H9 (cell line): ENCODE measurements at regions not wholly inside any gene's neighbourhood (a gene's known extent, or its start where the extent isn't known, plus 50 kb on each side); places are given as distances from the start of the nearest gene placed in this dataset.

Experiments used
- DNase-seq: peaks from one replicate; pipeline ENCODE4 v3.0.0-alpha.2; 2017
- H2AFZ ChIP-seq: one replicate; pipeline ENCODE4 v1.6.1; 2013; ENCODE audit warnings: mild to moderate bottlenecking, low read length, control low read depth, moderate library complexity
- H2AK5ac ChIP-seq: 2 replicates; pipeline ENCODE4 v1.6.1; 2013; ENCODE audit warnings: low read length, control low read depth, mixed read lengths; ENCODE audit not compliant: insufficient read length
- H2BK120ac ChIP-seq: one replicate; pipeline ENCODE4 v1.6.1; 2013; ENCODE audit warnings: low read depth, mild to moderate bottlenecking, low read length, control low read depth, inconsistent platforms; ENCODE audit not compliant: poor library complexity, severe bottlenecking
- H2BK12ac ChIP-seq: 2 replicates; pipeline ENCODE4 v1.6.1; 2013; ENCODE audit warnings: low read length, control low read depth, mixed read lengths, low read depth; ENCODE audit not compliant: insufficient read length
- H2BK15ac ChIP-seq: 2 replicates; pipeline ENCODE4 v1.6.1; 2013; ENCODE audit warnings: low read depth, low read length, control low read depth
- H2BK20ac ChIP-seq: one replicate; pipeline ENCODE4 v1.6.1; 2013; ENCODE audit warnings: low read depth, mild to moderate bottlenecking, low read length, control low read depth, inconsistent platforms; ENCODE audit not compliant: poor library complexity, severe bottlenecking
- H2BK5ac ChIP-seq: 2 replicates; pipeline ENCODE4 v1.6.1; 2013; ENCODE audit warnings: low read length, control low read depth, mixed read lengths; ENCODE audit not compliant: insufficient read length
- H3K14ac ChIP-seq: 2 replicates; pipeline ENCODE4 v1.6.1; 2013; ENCODE audit warnings: low read length, control low read depth; ENCODE audit not compliant: insufficient read depth
- H3K18ac ChIP-seq: 2 replicates; pipeline ENCODE4 v1.6.1; 2013; ENCODE audit warnings: low read depth, mild to moderate bottlenecking, mixed read lengths, low read length, control low read depth; ENCODE audit not compliant: insufficient read length
- H3K23ac ChIP-seq: 2 replicates; pipeline ENCODE4 v1.6.1; 2013; ENCODE audit warnings: low read length, control low read depth, mixed read lengths, low read depth; ENCODE audit not compliant: insufficient read length
- H3K23me2 ChIP-seq: 2 replicates; pipeline ENCODE4 v1.6.1; 2013; ENCODE audit warnings: low read depth, mild to moderate bottlenecking, mixed read lengths, low read length, control low read depth; ENCODE audit not compliant: insufficient read length, poor library complexity, severe bottlenecking
- H3K27ac ChIP-seq: 2 replicates; pipeline ENCODE4 v1.5.1; 2013; ENCODE audit warnings: low read length, control low read depth, mixed read lengths, low read depth; ENCODE audit not compliant: insufficient read length
- H3K27me3 ChIP-seq: 2 replicates; pipeline ENCODE4 v1.6.1; 2013; ENCODE audit warnings: low read length, control low read depth, inconsistent platforms; ENCODE audit not compliant: insufficient read depth
- H3K4ac ChIP-seq: 2 replicates; pipeline ENCODE4 v1.6.1; 2013; ENCODE audit warnings: low read depth, mild to moderate bottlenecking, control low read depth, inconsistent platforms, low read length, moderate library complexity
- H3K4me1 ChIP-seq: 2 replicates; pipeline ENCODE4 v1.6.1; 2013; ENCODE audit warnings: low read length, control low read depth, inconsistent platforms; ENCODE audit not compliant: insufficient read depth
- H3K4me2 ChIP-seq: 2 replicates; pipeline ENCODE4 v1.6.1; 2013; ENCODE audit warnings: low read length, control low read depth, mixed read lengths; ENCODE audit not compliant: insufficient read length, insufficient read depth
- H3K56ac ChIP-seq: 2 replicates; pipeline ENCODE4 v1.6.1; 2013; ENCODE audit warnings: low read depth, mild to moderate bottlenecking, mixed read lengths, low read length, control low read depth; ENCODE audit not compliant: insufficient read length
- H3K79me1 ChIP-seq: 2 replicates; pipeline ENCODE4 v1.6.1; 2013; ENCODE audit warnings: low read depth, mild to moderate bottlenecking, moderate library complexity, low read length, control low read depth, inconsistent platforms; ENCODE audit not compliant: insufficient read depth, poor library complexity, severe bottlenecking
- H3K79me2 ChIP-seq: 2 replicates; pipeline ENCODE4 v1.6.1; 2013; ENCODE audit warnings: low read length, control low read depth, inconsistent platforms; ENCODE audit not compliant: insufficient read depth
- H3K9ac ChIP-seq: 2 replicates; pipeline ENCODE4 v1.6.1; 2013; ENCODE audit warnings: low read length, control low read depth, mixed read lengths; ENCODE audit not compliant: insufficient read length; ENCODE audit errors: extremely low read depth
- H3K9me3 ChIP-seq: one replicate; pipeline ENCODE4 v1.6.1; 2013; ENCODE audit warnings: low read depth, low read length, inconsistent platforms; ENCODE audit not compliant: control insufficient read depth
- H3T11ph ChIP-seq: one replicate; pipeline ENCODE4 v1.6.1; 2013; ENCODE audit warnings: mild to moderate bottlenecking, low read length, control low read depth, inconsistent platforms
- H4K20me1 ChIP-seq: one replicate; pipeline ENCODE4 v1.6.1; 2013; ENCODE audit not compliant: control insufficient read depth, insufficient read length, insufficient read depth
- H4K5ac ChIP-seq: 2 replicates; pipeline ENCODE4 v1.6.1; 2013; ENCODE audit warnings: low read depth, mild to moderate bottlenecking, mixed read lengths, low read length, control low read depth; ENCODE audit not compliant: insufficient read length
- H4K8ac ChIP-seq: replicated peaks from 2 replicates; pipeline ENCODE4 v1.6.1; 2013; ENCODE audit warnings: low read length, control low read depth, mixed read lengths, low read depth; ENCODE audit not compliant: insufficient read length
- H4K91ac ChIP-seq: 2 replicates; pipeline ENCODE4 v1.6.1; 2013; ENCODE audit warnings: low read depth, mild to moderate bottlenecking, moderate library complexity, mixed read lengths, low read length, control low read depth; ENCODE audit not compliant: insufficient read length
- H3K27ac Mint-ChIP-seq, 3 experiments: 2 replicates in 2 of 3; 3 replicates in 1 of 3; pipeline ENCODE4 v1.8.0; 2020 to 2021; ENCODE audit warnings: mixed read lengths in 3 of 3, mild to moderate bottlenecking in 1 of 3, moderate library complexity in 1 of 3
- H3K27me3 Mint-ChIP-seq: 2 replicates; pipeline ENCODE4 v1.8.0; 2021; ENCODE audit warnings: low read depth, mild to moderate bottlenecking, moderate library complexity, mixed read lengths
- H3K36me3 Mint-ChIP-seq, 3 experiments: 2 replicates in 2 of 3; 3 replicates in 1 of 3; pipeline ENCODE4 v1.8.0; 2020 to 2021; ENCODE audit warnings: low read depth in 3 of 3, mixed read lengths in 3 of 3; ENCODE audit not compliant: insufficient read depth in 1 of 3
- H3K4me1 Mint-ChIP-seq, 2 experiments: 2 replicates each; pipeline ENCODE4 v1.8.0; 2020; ENCODE audit warnings: mixed read lengths in 2 of 2
- H3K4me3 Mint-ChIP-seq, 2 experiments: 2 replicates in 1 of 2; 3 replicates in 1 of 2; pipeline ENCODE4 v1.8.0; 2020 to 2021; ENCODE audit warnings: mild to moderate bottlenecking in 2 of 2, mixed read lengths in 2 of 2, moderate library complexity in 1 of 2
- H3K9me3 Mint-ChIP-seq, 2 experiments: 2 replicates in 1 of 2; 3 replicates in 1 of 2; pipeline ENCODE4 v1.8.0; 2020; ENCODE audit warnings: mild to moderate bottlenecking in 2 of 2, mixed read lengths in 2 of 2, moderate library complexity in 1 of 2
- WGBS: extraction: QIAGEN DNeasy Blood & Tissue Kit; methylation state at CpG from one replicate; pipeline ENCODE4 v1.1.7; 2013; ENCODE audit warnings: missing lambda C conversion rate, low lambda C conversion rate, mixed read lengths; ENCODE audit not compliant: insufficient read length; ENCODE audit errors: extremely low coverage; 5-methylcytosine and 5-hydroxymethylcytosine counted together
- TF ChIP-seq, protein P1 (sequence below): fragments of 200-600 bp; sonication (generic); conservative IDR thresholded peaks from 3 replicates; pipeline ENCODE4 v1.8.0; 2021; ENCODE audit warnings: antibody characterized with exemption, mild to moderate bottlenecking

DNA sequence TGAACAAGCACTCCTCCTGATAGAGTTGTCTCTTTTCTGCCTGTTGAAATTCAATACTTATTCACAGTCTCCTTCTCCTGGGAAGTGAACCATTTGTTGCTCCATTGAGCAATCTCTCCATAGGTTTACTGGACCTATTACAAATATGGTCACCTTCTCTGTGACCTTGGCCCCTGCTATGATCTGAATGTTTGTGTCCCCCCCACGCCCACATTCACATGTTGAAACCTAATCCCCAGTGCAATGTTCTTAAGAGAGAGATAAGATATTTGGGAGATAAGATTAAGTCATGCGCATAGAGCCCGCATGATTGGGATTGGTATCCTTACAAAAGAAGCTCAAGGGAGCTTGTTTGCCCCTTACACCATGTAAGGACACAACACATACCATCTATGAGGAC is 54.1 kb upstream of the GABRE start:
- no peak overlapping the region for H2BK12ac ChIP-seq
- H3K9ac ChIP-seq: no peak overlapping the region
- H3K27me3 ChIP-seq: no peaks in the 10 kb centered on the region
- no CpG with 5 or more reads among the region's 3 CpGs for WGBS
- H3K4me2 ChIP-seq: no peak overlapping the region
- H2AK5ac ChIP-seq: no peak overlapping the region
- no peak for DNase-seq
- H4K8ac ChIP-seq: no peak overlapping the region
- peaks cover 50% of the 10 kb centered on the region for H3K9me3 ChIP-seq
- no peaks in the 10 kb centered on the region for H3K23me2 ChIP-seq
- no peaks in the 10 kb centered on the region for H3K4me1 ChIP-seq
- H3K56ac ChIP-seq: no peak overlapping the region
- Mint-ChIP-seq H3K9me3 (peaks cover 59 to 68% of the 10 kb centered on the region in 2 experiments), H3K4me3 (no peak overlapping the region), H3K4me1 (no peaks in the 10 kb centered on the region), H3K27ac (no peak overlapping the region), H3K36me3 (peaks cover 0 to 17% (median 5%) of the 10 kb centered on the region in 3 experiments; a peak in 3 of 7 replicates), H3K27me3 (no peaks in the 10 kb centered on the region; the same call in 1 of the 2 replicates)
- no peak overlapping the region for H4K91ac ChIP-seq
- H3K79me2 ChIP-seq: no peaks in the 10 kb centered on the region
- no peak overlapping the region for H3K23ac ChIP-seq
- H3K14ac ChIP-seq: no peak overlapping the region
- TF ChIP-seq, protein P1, sequence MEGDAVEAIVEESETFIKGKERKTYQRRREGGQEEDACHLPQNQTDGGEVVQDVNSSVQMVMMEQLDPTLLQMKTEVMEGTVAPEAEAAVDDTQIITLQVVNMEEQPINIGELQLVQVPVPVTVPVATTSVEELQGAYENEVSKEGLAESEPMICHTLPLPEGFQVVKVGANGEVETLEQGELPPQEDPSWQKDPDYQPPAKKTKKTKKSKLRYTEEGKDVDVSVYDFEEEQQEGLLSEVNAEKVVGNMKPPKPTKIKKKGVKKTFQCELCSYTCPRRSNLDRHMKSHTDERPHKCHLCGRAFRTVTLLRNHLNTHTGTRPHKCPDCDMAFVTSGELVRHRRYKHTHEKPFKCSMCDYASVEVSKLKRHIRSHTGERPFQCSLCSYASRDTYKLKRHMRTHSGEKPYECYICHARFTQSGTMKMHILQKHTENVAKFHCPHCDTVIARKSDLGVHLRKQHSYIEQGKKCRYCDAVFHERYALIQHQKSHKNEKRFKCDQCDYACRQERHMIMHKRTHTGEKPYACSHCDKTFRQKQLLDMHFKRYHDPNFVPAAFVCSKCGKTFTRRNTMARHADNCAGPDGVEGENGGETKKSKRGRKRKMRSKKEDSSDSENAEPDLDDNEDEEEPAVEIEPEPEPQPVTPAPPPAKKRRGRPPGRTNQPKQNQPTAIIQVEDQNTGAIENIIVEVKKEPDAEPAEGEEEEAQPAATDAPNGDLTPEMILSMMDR: no peak
- H3K27ac ChIP-seq: no peak overlapping the region
- H2BK5ac ChIP-seq: no peak overlapping the region
- H3K79me1 ChIP-seq: no peaks in the 10 kb centered on the region
- H3T11ph ChIP-seq: no peak overlapping the region
- no peak overlapping the region for H2BK20ac ChIP-seq
- no peak overlapping the region for H3K4ac ChIP-seq
- H4K20me1 ChIP-seq: no peaks in the 10 kb centered on the region
- H2AFZ ChIP-seq: no peak overlapping the region
- H2BK15ac ChIP-seq: no peak overlapping the region
- H2BK120ac ChIP-seq: no peak overlapping the region
- no peak overlapping the region for H3K18ac ChIP-seq
- H4K5ac ChIP-seq: no peak overlapping the region
